Stimulated activated CD8-positive, alpha-beta memory T cell treated with anti-CD3 and anti-CD28 coated beads, Interleukin-4, amount 100 ng/mL, for 1 hour (primary cell): ENCODE measurements at regions not wholly inside any gene's neighbourhood (a gene's known extent, or its start where the extent isn't known, plus 50 kb on each side); places are given as distances from the start of the nearest gene placed in this dataset.
"Not testable (repeated sequence)": the region's sequence is repeated elsewhere in the genome, so short reads cannot be mapped to it uniquely, and the experiment has no call there.

ENCODE experiments used
- DNase-seq, 2 donors: peaks; one replicate each; pipeline ENCODE4 v3.0.0-alpha.2; 2020; ENCODE audit warnings: low read depth in 2 of 2, low spot score in 1 of 2

GRCh38 chr2:120647487-120647886 lies 88.2 kb upstream of the GLI2 start:
- no peak for DNase-seq

GRCh38 chr2:120649381-120649780 lies 86.3 kb upstream of the GLI2 start:
- DNase-seq: not testable (repeated sequence)

- DNase-seq: no peak
Measured at GRCh38 chr2:120650022-120650644, 85.5 kb upstream of the GLI2 start.

- no peak for DNase-seq
Measured at GRCh38 chr2:120651818-120652217, 83.8 kb upstream of the GLI2 start.

- no peak for DNase-seq
Measured at GRCh38 chr2:120653046-120653445, 82.6 kb upstream of the GLI2 start.

GRCh38 chr2:120653871-120654270 lies 81.8 kb upstream of the GLI2 start:
- no peak for DNase-seq

- DNase-seq: no peak
Measured at GRCh38 chr2:120654381-120655134, 81.1 kb upstream of the GLI2 start.

- DNase-seq: no peak
Measured at GRCh38 chr2:120656273-120656950, 79.3 kb upstream of the GLI2 start.

GRCh38 chr2:120658042-120658769 lies 77.5 kb upstream of the GLI2 start:
- no peak for DNase-seq

GRCh38 chr2:120658770-120659158 lies 76.9 kb upstream of the GLI2 start:
- DNase-seq: no peak

GRCh38 chr2:120659275-120659977 lies 76.2 kb upstream of the GLI2 start:
- no peak for DNase-seq

- DNase-seq: no peak
Measured at GRCh38 chr2:120660056-120660694, 75.5 kb upstream of the GLI2 start.

GRCh38 chr2:120660771-120661459 lies 74.8 kb upstream of the GLI2 start:
- DNase-seq: no peak

- DNase-seq: no peak
Measured at GRCh38 chr2:120661551-120661950, 74.1 kb upstream of the GLI2 start.

- no peak for DNase-seq
Measured at GRCh38 chr2:120662046-120662445, 73.6 kb upstream of the GLI2 start.

GRCh38 chr2:120662746-120663145 lies 72.9 kb upstream of the GLI2 start:
- DNase-seq: no peak

- DNase-seq: no peak
Measured at GRCh38 chr2:120666433-120666832, 69.2 kb upstream of the GLI2 start.

GRCh38 chr2:120667981-120668380 lies 67.7 kb upstream of the GLI2 start:
- DNase-seq: no peak

- no peak for DNase-seq
Measured at GRCh38 chr2:120669121-120669952, 66.3 kb upstream of the GLI2 start.
